HK-2 (cell line): ENCODE measurements at regions not wholly inside any gene's neighbourhood (a gene's known extent, or its start where the extent isn't known, plus 50 kb on each side); places are given as distances from the start of the nearest gene placed in this dataset.

ENCODE experiments used
- DNase-seq: peaks from one replicate; pipeline ENCODE4 v3.0.0-alpha.2; 2018; ENCODE audit not compliant: unreplicated experiment

- DNase-seq, result no peak
Measured at GRCh38 chr6:115720900-115721299, 339.8 kb downstream of the FRK start.

GRCh38 chr6:115717472-115717871 is 343.2 kb downstream of the FRK start:
- no peak for DNase-seq

GRCh38 chr6:115717062-115717461 is 343.6 kb downstream of the FRK start:
- DNase-seq, result no peak

GRCh38 chr6:115712291-115712961 is 348.3 kb downstream of the FRK start:
- no peak for DNase-seq

- no peak for DNase-seq
Measured at GRCh38 chr6:115708850-115709249, 351.8 kb downstream of the FRK start.

GRCh38 chr6:115706981-115707380 is 353.7 kb downstream of the FRK start:
- DNase-seq, result no peak

- DNase-seq, result no peak
Measured at GRCh38 chr6:115706324-115706723, 354.4 kb downstream of the FRK start.

- DNase-seq, result no peak
Measured at GRCh38 chr6:115704028-115704427, 356.7 kb downstream of the FRK start.

- DNase-seq, result no peak
Measured at GRCh38 chr6:115691433-115691832, 369.3 kb downstream of the FRK start.

GRCh38 chr6:115690854-115691253 is 369.8 kb downstream of the FRK start:
- DNase-seq, result no peak

GRCh38 chr6:115681978-115682775 is 378.5 kb downstream of the FRK start:
- no peak for DNase-seq

GRCh38 chr6:115680621-115681020 is 380.1 kb downstream of the FRK start:
- DNase-seq, result no peak

GRCh38 chr6:115677198-115677597 is 383.5 kb downstream of the FRK start:
- DNase-seq, result no peak

- no peak for DNase-seq
Measured at GRCh38 chr6:115675443-115675842, 385.2 kb downstream of the FRK start.

GRCh38 chr6:115668781-115669180 is 391.9 kb downstream of the FRK start:
- DNase-seq, result no peak

- DNase-seq, result no peak
Measured at GRCh38 chr6:115668211-115668610, 392.5 kb downstream of the FRK start.

GRCh38 chr6:115667478-115668026 is 393.1 kb downstream of the FRK start:
- no peak for DNase-seq

GRCh38 chr6:115666997-115667396 is 393.7 kb downstream of the FRK start:
- no peak for DNase-seq

- DNase-seq, result no peak
Measured at GRCh38 chr6:115665310-115665709, 395.4 kb downstream of the FRK start.

- DNase-seq, result no peak
Measured at GRCh38 chr6:115663681-115664080, 397.0 kb downstream of the FRK start.

- no peak for DNase-seq
Measured at GRCh38 chr6:115643762-115644161, 416.9 kb downstream of the FRK start.

GRCh38 chr6:115634887-115635286 is 425.8 kb downstream of the FRK start:
- no peak for DNase-seq

GRCh38 chr6:115634131-115634530 is 426.6 kb downstream of the FRK start:
- DNase-seq, result no peak
